Nephron (organoid): ENCODE measurements at regions not wholly inside any gene's neighbourhood (a gene's known extent, or its start where the extent isn't known, plus 50 kb on each side); places are given as distances from the start of the nearest gene placed in this dataset.
"Not testable (repeated sequence)": the region's sequence is repeated elsewhere in the genome, so short reads cannot be mapped to it uniquely, and the experiment has no call there.

ENCODE experiments used
- H3K27ac Mint-ChIP-seq, 3 experiments: 2 replicates each; pipeline ENCODE4 v1.8.0; 2020; ENCODE audit warnings: mixed read lengths in 3 of 3, mild to moderate bottlenecking in 2 of 3, moderate library complexity in 1 of 3
- H3K27me3 Mint-ChIP-seq: 2 replicates; pipeline ENCODE4 v1.8.0; 2021; ENCODE audit warnings: low read depth, mild to moderate bottlenecking, moderate library complexity, mixed read lengths
- H3K36me3 Mint-ChIP-seq: 2 replicates; pipeline ENCODE4 v1.8.0; 2020; ENCODE audit warnings: low read depth, mixed read lengths
- H3K4me1 Mint-ChIP-seq: 2 replicates; pipeline ENCODE4 v1.8.0; 2020; ENCODE audit warnings: mixed read lengths
- H3K4me3 Mint-ChIP-seq, 3 experiments: 2 replicates each; pipeline ENCODE4 v1.8.0; 2020; ENCODE audit warnings: mild to moderate bottlenecking in 3 of 3, mixed read lengths in 3 of 3, moderate library complexity in 2 of 3
- H3K9me3 Mint-ChIP-seq: 2 replicates; pipeline ENCODE4 v1.8.0; 2020; ENCODE audit warnings: mixed read lengths
- CTCF ChIP-seq, 3 experiments: fragments of 200-600 bp; sonication (generic); IDR thresholded peaks; one replicate each; pipeline ENCODE4 v1.5.0; 2021; ENCODE audit warnings: antibody characterized with exemption in 3 of 3; ENCODE audit not compliant: unreplicated experiment in 3 of 3

- no peak overlapping the region for H3K4me3 Mint-ChIP-seq
- H3K4me1 Mint-ChIP-seq, result no peaks in the 10 kb centered on the region
- no peak overlapping the region for H3K27ac Mint-ChIP-seq
- no peaks in the 10 kb centered on the region for H3K36me3 Mint-ChIP-seq
- no peaks in the 10 kb centered on the region for H3K27me3 Mint-ChIP-seq
- H3K9me3 Mint-ChIP-seq, result peaks cover 35% of the 10 kb centered on the region
- no peak for TF ChIP-seq CTCF (IDR thresholded peaks at IDR 0.05; ENCODE audit: unreplicated experiment in 3 of 3)
These were observed 307.9 kb downstream of the RPIA start for GRCh38 chr2:88999365-88999764.

DNA sequence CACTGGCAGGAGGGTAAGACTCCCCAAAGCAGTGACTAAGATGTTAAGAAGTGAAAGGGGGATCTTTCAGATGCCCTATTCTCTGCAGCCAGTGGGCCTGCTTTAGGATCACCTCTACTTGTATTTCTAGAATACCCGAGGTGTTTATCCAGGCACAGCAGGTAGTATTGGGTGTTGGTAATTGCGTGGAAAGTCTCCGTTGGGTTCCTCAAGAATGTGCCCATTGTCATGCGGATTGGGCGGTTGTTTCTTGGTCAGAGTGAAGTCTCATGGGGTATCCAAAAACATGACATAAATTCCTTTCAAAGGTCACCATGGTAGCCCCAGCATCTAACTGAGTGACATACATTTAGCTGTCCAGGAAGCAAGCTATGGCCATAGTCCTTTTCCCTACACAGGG is 308.8 kb downstream of the RPIA start:
- H3K9me3 Mint-ChIP-seq, result peaks cover 35% of the 10 kb centered on the region
- TF ChIP-seq CTCF (IDR thresholded peaks at IDR 0.05; ENCODE audit: unreplicated experiment in 3 of 3), result no peak
- no peak overlapping the region for H3K4me3 Mint-ChIP-seq
- no peaks in the 10 kb centered on the region for H3K36me3 Mint-ChIP-seq
- H3K4me1 Mint-ChIP-seq, result no peaks in the 10 kb centered on the region
- H3K27ac Mint-ChIP-seq, result no peak overlapping the region
- H3K27me3 Mint-ChIP-seq, result no peaks in the 10 kb centered on the region

GRCh38 chr2:89004238-89004637 is 312.8 kb downstream of the RPIA start:
- H3K9me3 Mint-ChIP-seq, result peaks cover 21% of the 10 kb centered on the region
- H3K27me3 Mint-ChIP-seq, H3K27ac Mint-ChIP-seq, H3K36me3 Mint-ChIP-seq, H3K4me3 Mint-ChIP-seq, H3K4me1 Mint-ChIP-seq: not testable (repeated sequence)

DNA sequence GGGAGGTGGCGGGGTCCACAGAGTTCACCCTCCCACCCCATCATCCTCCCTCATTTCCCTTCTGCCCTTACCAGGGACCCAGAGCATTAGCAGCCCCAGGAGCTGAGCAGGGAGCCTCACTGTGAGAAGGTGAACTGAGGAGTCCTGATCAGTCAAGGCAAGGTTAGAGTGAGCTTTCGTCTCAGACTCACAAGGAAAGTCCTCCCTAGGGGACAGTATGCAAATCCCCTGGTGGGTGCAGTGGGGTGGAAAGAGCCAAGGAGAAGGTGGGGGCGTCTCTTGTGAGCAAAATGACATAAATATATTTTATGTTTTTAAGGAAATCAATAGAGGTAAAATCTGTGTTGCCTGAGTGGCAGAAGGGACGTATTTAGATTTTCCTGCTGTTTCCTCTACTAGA is 329.1 kb downstream of the RPIA start:
- not testable (repeated sequence) for H3K36me3 Mint-ChIP-seq, H3K27ac Mint-ChIP-seq, H3K4me1 Mint-ChIP-seq, H3K27me3 Mint-ChIP-seq, H3K4me3 Mint-ChIP-seq
- H3K9me3 Mint-ChIP-seq, result peaks cover 13% of the 10 kb centered on the region

DNA sequence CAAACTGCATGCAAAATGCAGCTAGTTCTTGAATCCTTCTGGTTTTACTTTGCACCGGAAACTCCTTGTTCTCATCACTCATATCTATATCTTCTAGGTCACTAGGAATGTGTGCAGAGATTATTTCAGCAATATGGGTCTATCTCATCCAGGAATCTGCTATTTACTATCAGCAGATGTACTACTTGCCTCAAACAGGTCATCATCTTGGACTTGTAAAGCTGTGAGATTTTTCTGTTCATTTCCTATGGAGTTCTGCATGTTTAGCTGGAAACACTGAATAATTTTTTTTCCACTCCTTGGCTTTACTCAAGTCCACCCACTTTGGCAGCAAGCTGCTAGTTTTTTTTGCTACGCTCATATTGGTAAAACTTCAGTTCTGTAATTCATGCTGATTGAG is 334.8 kb downstream of the RPIA start:
- H3K27ac Mint-ChIP-seq, H3K36me3 Mint-ChIP-seq, H3K27me3 Mint-ChIP-seq, H3K4me3 Mint-ChIP-seq, H3K4me1 Mint-ChIP-seq: not testable (repeated sequence)
- H3K9me3 Mint-ChIP-seq, result peaks cover 24% of the 10 kb centered on the region

GRCh38 chr2:89027115-89027514 is 335.6 kb downstream of the RPIA start:
- not testable (repeated sequence) for H3K36me3 Mint-ChIP-seq, H3K27ac Mint-ChIP-seq, H3K4me3 Mint-ChIP-seq, H3K27me3 Mint-ChIP-seq, H3K4me1 Mint-ChIP-seq
- H3K9me3 Mint-ChIP-seq, result peaks cover 29% of the 10 kb centered on the region

DNA sequence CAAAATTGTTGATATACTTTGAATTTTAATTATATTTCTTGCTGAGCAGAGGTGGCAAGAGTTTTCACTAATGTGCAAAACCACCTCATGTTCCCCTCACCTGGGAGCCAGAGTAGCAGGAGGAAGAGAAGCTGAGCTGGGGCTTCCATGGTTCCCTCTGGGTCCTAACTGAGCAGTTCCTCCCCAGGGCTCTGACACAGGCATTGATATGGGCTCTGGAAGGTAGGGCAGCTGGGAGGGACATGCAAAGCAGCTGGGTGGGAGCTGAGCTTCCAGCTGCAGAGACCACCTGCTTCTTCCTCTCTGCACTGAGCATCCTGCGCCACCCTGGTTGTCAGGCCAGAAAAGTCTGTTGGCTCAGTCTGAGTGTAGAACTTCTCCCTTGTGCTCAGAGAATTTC is 336.1 kb downstream of the RPIA start:
- H3K27me3 Mint-ChIP-seq, H3K27ac Mint-ChIP-seq, H3K36me3 Mint-ChIP-seq, H3K4me3 Mint-ChIP-seq, H3K4me1 Mint-ChIP-seq: not testable (repeated sequence)
- H3K9me3 Mint-ChIP-seq, result peaks cover 29% of the 10 kb centered on the region

DNA sequence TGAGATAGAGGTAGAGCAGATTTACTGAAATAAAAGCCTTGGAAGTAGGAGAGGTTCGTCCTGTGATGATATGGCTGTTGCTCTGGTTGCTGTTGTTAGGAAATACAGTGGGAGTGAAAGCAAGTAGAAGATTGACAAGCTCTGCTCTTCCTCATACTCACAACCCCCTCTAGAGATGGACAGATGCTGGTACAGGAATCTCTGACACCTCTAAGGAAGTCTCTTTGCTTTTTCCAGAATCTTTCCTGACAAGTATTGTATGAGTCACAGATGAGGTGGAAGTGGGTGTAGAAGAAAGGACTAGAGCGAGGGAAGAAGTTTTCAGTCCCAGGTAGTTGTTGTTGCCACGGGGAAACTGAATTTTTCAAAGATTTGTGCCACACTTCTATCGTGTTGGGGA is 337.8 kb downstream of the RPIA start:
- H3K4me1 Mint-ChIP-seq, H3K4me3 Mint-ChIP-seq, H3K36me3 Mint-ChIP-seq, H3K27me3 Mint-ChIP-seq, H3K27ac Mint-ChIP-seq: not testable (repeated sequence)
- H3K9me3 Mint-ChIP-seq, result peaks cover 24% of the 10 kb centered on the region

DNA sequence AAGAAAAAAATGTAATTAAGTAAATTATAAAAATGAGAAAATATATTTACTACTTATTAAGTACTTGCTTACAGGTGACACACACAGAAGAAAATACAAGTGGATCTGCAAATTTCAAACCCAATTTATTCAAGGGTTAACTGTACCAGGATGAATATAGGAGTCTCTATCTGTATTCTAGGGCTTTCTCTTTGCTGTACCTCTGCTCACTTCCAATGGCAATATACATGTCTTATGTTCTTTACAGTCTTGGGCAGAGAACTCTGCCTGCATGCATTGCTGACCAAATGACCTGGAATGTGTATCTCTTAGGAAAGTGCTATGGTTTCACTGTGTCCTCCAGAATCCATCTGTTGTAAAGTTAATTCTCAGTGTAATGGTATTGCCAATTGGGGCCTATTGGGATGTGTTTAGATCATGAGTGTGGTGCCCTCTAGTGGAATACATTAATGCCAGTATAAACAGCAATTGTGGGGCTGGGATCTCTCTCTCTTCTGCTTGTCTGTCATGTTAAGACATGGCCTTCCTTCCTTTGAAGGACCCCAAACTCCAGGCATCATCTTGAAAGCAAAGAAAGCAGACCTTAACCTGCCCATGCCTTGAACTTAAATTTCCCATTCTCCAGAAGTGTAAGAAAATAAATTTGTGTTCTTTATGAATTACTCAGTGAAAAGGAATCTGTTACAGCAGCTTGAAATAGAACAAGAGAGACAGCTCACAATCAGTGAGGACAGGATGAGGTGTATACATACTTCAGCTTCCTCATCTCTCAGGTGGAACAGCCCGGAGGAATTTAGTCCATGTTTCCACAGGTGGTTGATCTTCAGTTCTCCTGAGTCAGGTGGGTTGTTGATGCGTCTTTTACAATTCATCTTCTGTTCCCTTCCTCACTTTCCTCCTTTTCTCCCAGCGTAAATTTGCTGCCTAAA is 356.9 kb downstream of the RPIA start:
- H3K27me3 Mint-ChIP-seq, result not testable (repeated sequence)

DNA sequence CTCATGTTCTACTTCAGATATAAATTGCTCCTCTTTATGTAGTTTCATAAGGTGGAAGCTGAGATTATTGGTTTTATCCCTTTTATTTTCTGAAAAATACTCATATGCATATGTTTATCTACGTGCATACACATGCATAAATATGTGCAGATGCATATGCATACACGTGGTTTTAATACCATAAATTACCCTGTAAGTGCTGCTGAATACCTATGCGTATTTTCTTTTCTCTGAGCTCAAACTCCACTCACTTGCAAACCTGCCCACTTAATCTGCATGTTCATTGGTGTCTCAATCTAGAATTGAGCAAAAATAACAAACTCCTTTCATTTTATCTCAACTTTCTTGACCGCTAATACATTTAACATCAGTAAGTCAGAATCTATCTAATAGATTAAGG is 367.1 kb downstream of the RPIA start:
- H3K36me3 Mint-ChIP-seq, H3K4me1 Mint-ChIP-seq, H3K27me3 Mint-ChIP-seq, H3K9me3 Mint-ChIP-seq, H3K27ac Mint-ChIP-seq, H3K4me3 Mint-ChIP-seq: not testable (repeated sequence)

More for the DNA sequence above, 356.9 kb downstream of the RPIA start:
- H3K4me1 Mint-ChIP-seq, H3K27ac Mint-ChIP-seq, H3K4me3 Mint-ChIP-seq, H3K9me3 Mint-ChIP-seq, H3K36me3 Mint-ChIP-seq: not testable (repeated sequence)
- peak in 2 of 3 experiments; percentile 14 to 43 for TF ChIP-seq CTCF (IDR thresholded peaks at IDR 0.05; ENCODE audit: unreplicated experiment in 3 of 3)

- H3K4me1 Mint-ChIP-seq, H3K27me3 Mint-ChIP-seq, H3K9me3 Mint-ChIP-seq, H3K27ac Mint-ChIP-seq, H3K36me3 Mint-ChIP-seq, H3K4me3 Mint-ChIP-seq: not testable (repeated sequence)
These were observed 369.7 kb downstream of the RPIA start for GRCh38 chr2:89061174-89061573.

- H3K36me3 Mint-ChIP-seq, H3K27me3 Mint-ChIP-seq, H3K4me1 Mint-ChIP-seq, H3K27ac Mint-ChIP-seq, H3K4me3 Mint-ChIP-seq, H3K9me3 Mint-ChIP-seq: not testable (repeated sequence)
These were observed 385.3 kb downstream of the RPIA start for GRCh38 chr2:89076771-89077170.
